Mammary epithelial cell (primary cell): ENCODE measurements at regions not wholly inside any gene's neighbourhood (a gene's known extent, or its start where the extent isn't known, plus 50 kb on each side); places are given as distances from the start of the nearest gene placed in this dataset.
"Not testable (repeated sequence)": the region's sequence is repeated elsewhere in the genome, so short reads cannot be mapped to it uniquely, and the experiment has no call there.

ENCODE experiments used
- EZH2 ChIP-seq: IDR thresholded peaks from 2 replicates; pipeline ENCODE4 v1.6.1; 2012; ENCODE audit warnings: low read length, inconsistent platforms, borderline replicate concordance
- TF ChIP-seq, protein P1 (sequence below), 2 donors: IDR thresholded peaks in 1 of 2; conservative IDR thresholded peaks in 1 of 2; 2 replicates each; pipeline ENCODE4 v1.5.1; 2011 to 2012; ENCODE audit warnings: inconsistent platforms in 2 of 2, low read length in 2 of 2, mild to moderate bottlenecking in 2 of 2, control low read depth in 1 of 2, low read depth in 1 of 2; ENCODE audit not compliant: insufficient read depth in 1 of 2; ENCODE audit errors: extremely low read depth in 1 of 2

DNA sequence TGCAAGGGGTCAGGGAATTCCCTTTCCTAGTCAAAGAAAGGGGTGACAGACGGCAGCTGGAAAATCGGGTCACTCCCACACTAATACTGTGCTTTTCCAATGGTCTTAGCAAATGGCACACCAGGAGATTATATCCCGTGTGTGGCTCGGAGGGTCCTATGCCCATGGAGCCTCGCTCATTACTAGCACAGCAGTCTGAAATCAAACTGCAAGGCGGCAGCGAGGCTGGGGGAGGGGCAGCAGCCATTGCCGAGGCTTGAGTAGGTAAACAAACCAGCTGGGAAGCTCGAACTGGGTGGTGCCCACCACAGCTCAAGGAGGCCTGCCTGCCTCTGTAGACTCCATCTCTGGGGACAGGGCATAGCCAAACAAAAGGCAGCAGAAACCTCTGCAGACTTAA is 295.9 kb downstream of the PDCD6IP start:
- TF ChIP-seq, protein P1, sequence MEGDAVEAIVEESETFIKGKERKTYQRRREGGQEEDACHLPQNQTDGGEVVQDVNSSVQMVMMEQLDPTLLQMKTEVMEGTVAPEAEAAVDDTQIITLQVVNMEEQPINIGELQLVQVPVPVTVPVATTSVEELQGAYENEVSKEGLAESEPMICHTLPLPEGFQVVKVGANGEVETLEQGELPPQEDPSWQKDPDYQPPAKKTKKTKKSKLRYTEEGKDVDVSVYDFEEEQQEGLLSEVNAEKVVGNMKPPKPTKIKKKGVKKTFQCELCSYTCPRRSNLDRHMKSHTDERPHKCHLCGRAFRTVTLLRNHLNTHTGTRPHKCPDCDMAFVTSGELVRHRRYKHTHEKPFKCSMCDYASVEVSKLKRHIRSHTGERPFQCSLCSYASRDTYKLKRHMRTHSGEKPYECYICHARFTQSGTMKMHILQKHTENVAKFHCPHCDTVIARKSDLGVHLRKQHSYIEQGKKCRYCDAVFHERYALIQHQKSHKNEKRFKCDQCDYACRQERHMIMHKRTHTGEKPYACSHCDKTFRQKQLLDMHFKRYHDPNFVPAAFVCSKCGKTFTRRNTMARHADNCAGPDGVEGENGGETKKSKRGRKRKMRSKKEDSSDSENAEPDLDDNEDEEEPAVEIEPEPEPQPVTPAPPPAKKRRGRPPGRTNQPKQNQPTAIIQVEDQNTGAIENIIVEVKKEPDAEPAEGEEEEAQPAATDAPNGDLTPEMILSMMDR (conservative IDR thresholded peaks at IDR 0.05 in 1 of 2, IDR thresholded peaks at IDR 0.05 in 1 of 2; ENCODE audit: extremely low read depth in 1 of 2, insufficient read depth in 1 of 2, low read depth in 1 of 2, low read length in 2 of 2), result not testable (repeated sequence)
- TF ChIP-seq EZH2, result not testable (repeated sequence)
